Astrocyte (in vitro differentiated cells and primary cell): ENCODE measurements at regions not wholly inside any gene's neighbourhood (a gene's known extent, or its start where the extent isn't known, plus 50 kb on each side); places are given as distances from the start of the nearest gene placed in this dataset.

Source experiments
- DNase-seq: peaks from one replicate; pipeline ENCODE4 v3.0.0-alpha.2; 2010; ENCODE audit warnings: low read depth
- FAIRE-seq: peaks from 2 replicates; lab custom pipeline; 2011; peaks lifted over from hg19 to GRCh38; lab: Jason Lieb, UNC
- H2AFZ ChIP-seq: 2 replicates; pipeline ENCODE4 v1.6.0; 2012; ENCODE audit warnings: low read depth, low read length, inconsistent platforms
- H3K27ac ChIP-seq: 2 replicates; pipeline ENCODE4 v1.5.1; 2011; ENCODE audit warnings: low read depth, low read length, inconsistent platforms
- H3K27me3 ChIP-seq: 2 replicates; pipeline ENCODE4 v1.6.0; 2011; ENCODE audit warnings: low read length, inconsistent platforms; ENCODE audit not compliant: insufficient read depth
- H3K36me3 ChIP-seq: 2 replicates; pipeline ENCODE4 v1.5.1; 2011; ENCODE audit warnings: low read length, inconsistent platforms; ENCODE audit not compliant: insufficient read depth
- H3K4me1 ChIP-seq: 2 replicates; pipeline ENCODE4 v1.5.1; 2011; ENCODE audit warnings: low read length, inconsistent platforms; ENCODE audit not compliant: insufficient read depth
- H3K4me2 ChIP-seq: 2 replicates; pipeline ENCODE4 v1.6.0; 2012; ENCODE audit warnings: low read length, inconsistent platforms
- H3K4me3 ChIP-seq: 2 replicates; pipeline ENCODE4 v1.5.1; 2011; ENCODE audit warnings: low read depth, mild to moderate bottlenecking, low read length, inconsistent platforms; ENCODE audit not compliant: insufficient read depth
- H3K79me2 ChIP-seq: 2 replicates; pipeline ENCODE4 v1.6.0; 2012; ENCODE audit warnings: mild to moderate bottlenecking, low read length, inconsistent platforms; ENCODE audit not compliant: insufficient read depth
- H3K9ac ChIP-seq: 2 replicates; pipeline ENCODE4 v1.6.0; 2012; ENCODE audit warnings: mild to moderate bottlenecking, low read length, inconsistent platforms
- H3K9me3 ChIP-seq: 2 replicates; pipeline ENCODE4 v1.5.1; 2012; ENCODE audit warnings: low read depth, mild to moderate bottlenecking, low read length, inconsistent platforms; ENCODE audit not compliant: insufficient read depth
- H4K20me1 ChIP-seq: 2 replicates; pipeline ENCODE4 v1.6.0; 2012; ENCODE audit warnings: low read length, inconsistent platforms; ENCODE audit not compliant: insufficient read depth
- H3K27ac Mint-ChIP-seq: one replicate; pipeline ENCODE4 v1.8.0; 2021; ENCODE audit warnings: mild to moderate bottlenecking, mixed read lengths; ENCODE audit not compliant: unreplicated experiment
- H3K27me3 Mint-ChIP-seq: one replicate; pipeline ENCODE4 v1.8.0; 2021; ENCODE audit warnings: low read depth, mixed read lengths; ENCODE audit not compliant: unreplicated experiment
- H3K36me3 Mint-ChIP-seq: one replicate; pipeline ENCODE4 v1.8.0; 2021; ENCODE audit warnings: low read depth, mixed read lengths; ENCODE audit not compliant: unreplicated experiment
- H3K4me1 Mint-ChIP-seq: one replicate; pipeline ENCODE4 v1.8.0; 2021; ENCODE audit warnings: low read depth, mixed read lengths; ENCODE audit not compliant: unreplicated experiment
- H3K4me3 Mint-ChIP-seq: one replicate; pipeline ENCODE4 v1.8.0; 2021; ENCODE audit warnings: mild to moderate bottlenecking, moderate library complexity, mixed read lengths; ENCODE audit not compliant: unreplicated experiment
- H3K9me3 Mint-ChIP-seq: one replicate; pipeline ENCODE4 v1.8.0; 2021; ENCODE audit warnings: mild to moderate bottlenecking, mixed read lengths; ENCODE audit not compliant: unreplicated experiment
- CTCF ChIP-seq: IDR thresholded peaks from 2 replicates; pipeline ENCODE4 v1.5.1; 2011; ENCODE audit warnings: low read depth, mild to moderate bottlenecking, inconsistent platforms, low read length, moderate library complexity; ENCODE audit not compliant: insufficient read depth
- EZH2 ChIP-seq: IDR thresholded peaks from 2 replicates; pipeline ENCODE4 v1.6.1; 2012; ENCODE audit warnings: mild to moderate bottlenecking, low read length, inconsistent platforms; ENCODE audit not compliant: insufficient read depth

- H3K4me1 Mint-ChIP-seq = no peaks in the 10 kb centered on the region
- Histone ChIP-seq H3K79me2 (no peaks in the 10 kb centered on the region), H3K27ac (no peak overlapping the region), H3K27me3 (no peaks in the 10 kb centered on the region), H4K20me1 (no peaks in the 10 kb centered on the region), H3K36me3 (no peaks in the 10 kb centered on the region), H3K9ac (no peak overlapping the region), H2AFZ (no peak overlapping the region), H3K4me1 (no peaks in the 10 kb centered on the region), H3K4me3 (no peak overlapping the region), H3K9me3 (no peaks in the 10 kb centered on the region), H3K4me2 (no peak overlapping the region)
- H3K27me3 Mint-ChIP-seq = peaks cover 6% of the 10 kb centered on the region
- no peak overlapping the region for H3K4me3 Mint-ChIP-seq
- no peak overlapping the region for H3K27ac Mint-ChIP-seq
- DNase-seq (no peak), FAIRE-seq (no peak)
- no peaks in the 10 kb centered on the region for H3K9me3 Mint-ChIP-seq
- H3K36me3 Mint-ChIP-seq = no peaks in the 10 kb centered on the region
- TF ChIP-seq EZH2 = no peak
- no peak for TF ChIP-seq CTCF
Measured at GRCh38 chr7:144908943-144909556, 73.2 kb upstream of the TPK1 start.

- Histone ChIP-seq H3K4me2 (no peak overlapping the region), H4K20me1 (no peaks in the 10 kb centered on the region), H3K27ac (no peak overlapping the region), H3K36me3 (no peaks in the 10 kb centered on the region), H3K27me3 (no peaks in the 10 kb centered on the region), H3K79me2 (no peaks in the 10 kb centered on the region), H2AFZ (no peak overlapping the region), H3K4me3 (no peak overlapping the region), H3K9me3 (no peaks in the 10 kb centered on the region), H3K9ac (no peak overlapping the region), H3K4me1 (no peaks in the 10 kb centered on the region)
- Mint-ChIP-seq H3K36me3 (no peaks in the 10 kb centered on the region), H3K4me3 (no peak overlapping the region), H3K27ac (no peak overlapping the region), H3K4me1 (no peaks in the 10 kb centered on the region), H3K9me3 (no peaks in the 10 kb centered on the region), H3K27me3 (peaks cover 6% of the 10 kb centered on the region)
- FAIRE-seq (no peak), DNase-seq (no peak)
- no peak for TF ChIP-seq CTCF
- no peak for TF ChIP-seq EZH2
Measured at GRCh38 chr7:144908324-144908723, 72.5 kb upstream of the TPK1 start.

- Mint-ChIP-seq H3K27me3 (peaks cover 6% of the 10 kb centered on the region), H3K27ac (no peak overlapping the region), H3K36me3 (no peaks in the 10 kb centered on the region), H3K9me3 (no peaks in the 10 kb centered on the region), H3K4me3 (no peak overlapping the region), H3K4me1 (no peaks in the 10 kb centered on the region)
- H3K27me3 ChIP-seq = no peaks in the 10 kb centered on the region
- H3K4me1 ChIP-seq = no peaks in the 10 kb centered on the region
- no peak overlapping the region for H2AFZ ChIP-seq
- no peak for TF ChIP-seq EZH2
- no peak for TF ChIP-seq CTCF
- FAIRE-seq = no peak
- H3K79me2 ChIP-seq = no peaks in the 10 kb centered on the region
- peaks cover 5% of the 10 kb centered on the region for H3K9me3 ChIP-seq
- H4K20me1 ChIP-seq = no peaks in the 10 kb centered on the region
- no peak overlapping the region for H3K27ac ChIP-seq
- H3K4me3 ChIP-seq = no peak overlapping the region
- H3K4me2 ChIP-seq = no peak overlapping the region
- no peaks in the 10 kb centered on the region for H3K36me3 ChIP-seq
- H3K9ac ChIP-seq = no peak overlapping the region
- no peak for DNase-seq
Measured at GRCh38 chr7:144907577-144907976, 71.7 kb upstream of the TPK1 start.
